ENCODE measurements at regions not wholly inside any gene's neighbourhood (a gene's known extent, or its start where the extent isn't known, plus 50 kb on each side); places are given as distances from the start of the nearest gene placed in this dataset.

GRCh38 chr4:4641661-4642495, 100.0 kb upstream of the STX18 start:
- Histone ChIP-seq H3K27me3 (ENCODE audit: control insufficient read depth in 2 of 2, insufficient read depth in 2 of 2, low read length in 2 of 2) (peaks cover 13 to 28% of the 10 kb centered on the region in 2 experiments; a peak in 3 of 5 replicates), H3K4me3 (no peak overlapping the region), H3K9me1 (ENCODE audit: control insufficient read depth, insufficient read depth, low read length) (no peaks in the 10 kb centered on the region), H3K4me1 (replicated peaks in 1 of 2; ENCODE audit: control insufficient read depth in 2 of 2, insufficient read depth in 2 of 2, low read length in 2 of 2) (no peaks in the 10 kb centered on the region; a peak in 1 of 5 replicates), H3K27ac (ENCODE audit: extremely low read depth, low read depth, low read length) (no peak overlapping the region), H3K9ac (ENCODE audit: insufficient read depth in 1 of 2, low read depth in 2 of 2, low read length in 2 of 2) (no peak overlapping the region), H3K79me2 (ENCODE audit: control insufficient read depth, insufficient read depth, low read length) (no peaks in the 10 kb centered on the region), H3K9me3 (replicated peaks; ENCODE audit: control insufficient read depth, insufficient read depth, low read depth, low read length) (peaks cover 2% of the 10 kb centered on the region; the same call in 1 of the 2 replicates), H4K20me1 (replicated peaks; ENCODE audit: control insufficient read depth, insufficient read depth, low read length) (no peaks in the 10 kb centered on the region; the same call in 1 of the 2 replicates), H3K36me3 (ENCODE audit: control insufficient read depth, insufficient read depth, low read length) (no peaks in the 10 kb centered on the region), H3K4me2 (ENCODE audit: insufficient read depth, low read length) (no peak overlapping the region), H2AFZ (ENCODE audit: low read depth, low read length) (no peak overlapping the region)
- TF ChIP-seq CLOCK (CRISPR knock-in tag; IDR thresholded peaks at IDR 0.05; ENCODE audit: borderline replicate concordance) = no peak
- peak; percentile 85 for TF ChIP-seq ZFP36 (IDR thresholded peaks at IDR 0.05; ENCODE audit: low read depth, low read length, partially characterized antibody)
- no peak for TF ChIP-seq RBFOX2 (IDR thresholded peaks at IDR 0.05; ENCODE audit: low read depth, low read length)
- no peak for TF ChIP-seq BRCA1 (IDR thresholded peaks at IDR 0.05)
- no peak for TF ChIP-seq BRCA1 (CRISPR knock-in tag; IDR thresholded peaks at IDR 0.05)
- TF ChIP-seq ZNF766 (CRISPR knock-in tag; conservative IDR thresholded peaks at IDR 0.05) = no peak
- TF ChIP-seq PRDM10 (IDR thresholded peaks at IDR 0.05; ENCODE audit: partially characterized antibody) = no peak
- intact Hi-C loops (cut with micrococcal nuclease) = no loop called here
- DNase-seq (ENCODE audit: extremely low read depth in 1 of 4, low spot score in 3 of 4) = no peak
- no peak for FAIRE-seq
- CTCF ChIA-PET (ENCODE audit: low intra/inter-chr PET ratio) = no interaction called here
- no TSS peak for BruUV-seq (replicated peaks)
- in situ Hi-C loops (cut with MboI) = no loop called here
- POLR2A ChIA-PET = no interaction called here
- WGBS (ENCODE audit: insufficient coverage, low coverage, missing lambda C conversion rate) = 15% methylated on average over 17 of the region's 23 CpGs
- ATAC-seq = no peak

All from K562 (cell line).